Endothelial cell of umbilical vein (primary cell): ENCODE measurements at regions not wholly inside any gene's neighbourhood (a gene's known extent, or its start where the extent isn't known, plus 50 kb on each side); places are given as distances from the start of the nearest gene placed in this dataset.

Experiments
- BruUV-seq: library from RNA; stranded (reverse); fragments of 400-500 nt; replicated peaks from 2 replicates; lab custom pipeline; 2021; lab: Mats Ljungman, UMichigan
- CTCF ChIA-PET: fragments of 300-600, 350-600 bp; sonication (Branson Sonifier 250); formaldehyde crosslinking; loops from one replicate; lab custom pipeline; 2021; ENCODE audit warnings: antibody characterized with exemption, inconsistent platforms; lab: Charles Lee
- POLR2A ChIA-PET: fragments of 300-600, 350-600 bp; sonication (Branson Sonifier 250); formaldehyde crosslinking; loops from one replicate; lab custom pipeline; 2021; ENCODE audit warnings: antibody characterized with exemption, inconsistent platforms; lab: Charles Lee
- DNase-seq: peaks from one replicate; pipeline ENCODE4 v3.0.0-alpha.2; 2011; ENCODE audit warnings: low read depth, low spot score
- FAIRE-seq: peaks from 2 replicates; lab custom pipeline; 2011; peaks lifted over from hg19 to GRCh38; lab: Jason Lieb, UNC
- H2AFZ ChIP-seq: 2 replicates; pipeline ENCODE4 v1.6.0; 2012; ENCODE audit warnings: low read depth, low read length, control low read depth, inconsistent platforms
- H3K27ac ChIP-seq: 2 replicates; pipeline ENCODE4 v1.5.1; 2011; ENCODE audit warnings: low read depth, mild to moderate bottlenecking, control low read depth, low read length, moderate library complexity; ENCODE audit not compliant: insufficient read depth
- H3K27me3 ChIP-seq, 2 experiments: 2 replicates each; pipeline versions ENCODE4 v1.6.0 to v1.6.1; 2011; ENCODE audit warnings: low read length in 2 of 2, mixed read lengths in 1 of 2; ENCODE audit not compliant: control insufficient read depth in 2 of 2, insufficient read depth in 2 of 2
- H3K36me3 ChIP-seq, 2 experiments: 2 replicates in 1 of 2; 3 replicates in 1 of 2; pipeline ENCODE4 v1.5.1; 2011; ENCODE audit warnings: low read length in 2 of 2, mild to moderate bottlenecking in 1 of 2, moderate library complexity in 1 of 2; ENCODE audit not compliant: control insufficient read depth in 2 of 2, insufficient read depth in 2 of 2; ENCODE audit errors: extremely low read depth in 1 of 2
- H3K4me1 ChIP-seq: 3 replicates; pipeline ENCODE4 v1.5.1; 2011; ENCODE audit warnings: mild to moderate bottlenecking, low read length; ENCODE audit not compliant: control insufficient read depth, insufficient read depth; ENCODE audit errors: extremely low read depth
- H3K4me2 ChIP-seq: 2 replicates; pipeline ENCODE4 v1.6.1; 2011; ENCODE audit warnings: low read length, control low read depth, mixed read lengths; ENCODE audit not compliant: insufficient read depth
- H3K4me3 ChIP-seq, 3 experiments: fragments of 200-600 bp in 1 of 3; sonication (generic), shearing (Covaris generic) in 1 of 3; replicated peaks in 1 of 3; 2 replicates each; pipeline ENCODE4 v1.5.1; 2011 to 2016; ENCODE audit warnings: control low read depth in 3 of 3, low read length in 3 of 3, mild to moderate bottlenecking in 2 of 3, inconsistent platforms in 1 of 3, low read depth in 1 of 3, moderate library complexity in 1 of 3; ENCODE audit not compliant: insufficient read depth in 1 of 3
- H3K79me2 ChIP-seq: 2 replicates; pipeline ENCODE4 v1.6.0; 2012; ENCODE audit warnings: low read length, inconsistent platforms; ENCODE audit not compliant: control insufficient read depth, insufficient read depth
- H3K9ac ChIP-seq: replicated peaks from 2 replicates; pipeline ENCODE3; 2011; ENCODE audit warnings: low read length, control low read depth; ENCODE audit not compliant: insufficient read depth; ENCODE audit errors: extremely low read depth
- H3K9me1 ChIP-seq: replicated peaks from 3 replicates; pipeline ENCODE4 v1.6.0; 2011; ENCODE audit warnings: mild to moderate bottlenecking, low read length; ENCODE audit not compliant: control insufficient read depth, insufficient read depth; ENCODE audit errors: extremely low read depth
- H3K9me3 ChIP-seq: replicated peaks from 2 replicates; pipeline ENCODE4 v1.5.1; 2012; ENCODE audit warnings: low read length, inconsistent platforms; ENCODE audit not compliant: control insufficient read depth, insufficient read depth
- H4K20me1 ChIP-seq: replicated peaks from 2 replicates; pipeline ENCODE3; 2011; ENCODE audit warnings: mild to moderate bottlenecking, low read length; ENCODE audit not compliant: control insufficient read depth, insufficient read depth; ENCODE audit errors: extremely low read depth
- EZH2 ChIP-seq: IDR thresholded peaks from 2 replicates; pipeline ENCODE4 v1.6.1; 2012; ENCODE audit warnings: borderline replicate concordance, low read depth, mild to moderate bottlenecking, moderate library complexity, low read length, inconsistent platforms; ENCODE audit not compliant: severe bottlenecking
- FOS ChIP-seq: IDR thresholded peaks from 2 replicates; pipeline ENCODE4 v1.6.1; 2011; ENCODE audit warnings: mild to moderate bottlenecking, low read length, moderate library complexity, borderline replicate concordance; ENCODE audit not compliant: insufficient read depth
- GATA2 ChIP-seq: IDR thresholded peaks from 2 replicates; pipeline ENCODE4 v1.7.0; 2011; ENCODE audit warnings: low read depth, mild to moderate bottlenecking, moderate library complexity, mixed read lengths, low read length; ENCODE audit not compliant: insufficient read length, insufficient read depth
- JUN ChIP-seq: IDR thresholded peaks from 2 replicates; pipeline ENCODE4 v1.6.1; 2011; ENCODE audit warnings: borderline replicate concordance, low read depth; ENCODE audit not compliant: insufficient read length, insufficient read depth
- MAX ChIP-seq: IDR thresholded peaks from 2 replicates; pipeline ENCODE4 v1.6.1; 2011; ENCODE audit not compliant: insufficient read depth, insufficient read length
- MYC ChIP-seq: IDR thresholded peaks from one replicate; pipeline ENCODE4 v1.6.1; 2011; ENCODE audit warnings: mild to moderate bottlenecking, low read depth, low read length
- POLR2A ChIP-seq: IDR thresholded peaks from 2 replicates; pipeline ENCODE4 v1.6.1; 2012; ENCODE audit warnings: low read depth, mild to moderate bottlenecking, control low read depth, low read length
- POLR2AphosphoS5 ChIP-seq: IDR thresholded peaks from 2 replicates; pipeline ENCODE4 v1.6.1; 2012; ENCODE audit warnings: low read depth, mild to moderate bottlenecking, control low read depth, low read length, moderate library complexity; ENCODE audit not compliant: insufficient read depth
- dilution Hi-C: fragments of 300-500 bp; cut with MboI; formaldehyde crosslinking; loops from one replicate; pipeline ENCODE4 v1.15.0; 2019; ENCODE audit warnings: low sequenced_read_pairs; ENCODE audit not compliant: extremely low pct_ligation_motif_present
- intact Hi-C: fragments of 100-400 bp; cut with micrococcal nuclease; formaldehyde crosslinking; loops from one replicate; pipeline ENCODE4 v1.10.0; 2022
- TF ChIP-seq, protein P1 (sequence below), 2 donors: IDR thresholded peaks; 1 replicate in 1 of 2; 2 replicates in 1 of 2; pipeline ENCODE4 v1.5.1; 2011; ENCODE audit warnings: low read length in 2 of 2, mild to moderate bottlenecking in 2 of 2, moderate library complexity in 2 of 2, control low read depth in 1 of 2, inconsistent platforms in 1 of 2, low read depth in 1 of 2; ENCODE audit not compliant: insufficient read depth in 1 of 2; ENCODE audit errors: extremely low read depth in 1 of 2

DNA sequence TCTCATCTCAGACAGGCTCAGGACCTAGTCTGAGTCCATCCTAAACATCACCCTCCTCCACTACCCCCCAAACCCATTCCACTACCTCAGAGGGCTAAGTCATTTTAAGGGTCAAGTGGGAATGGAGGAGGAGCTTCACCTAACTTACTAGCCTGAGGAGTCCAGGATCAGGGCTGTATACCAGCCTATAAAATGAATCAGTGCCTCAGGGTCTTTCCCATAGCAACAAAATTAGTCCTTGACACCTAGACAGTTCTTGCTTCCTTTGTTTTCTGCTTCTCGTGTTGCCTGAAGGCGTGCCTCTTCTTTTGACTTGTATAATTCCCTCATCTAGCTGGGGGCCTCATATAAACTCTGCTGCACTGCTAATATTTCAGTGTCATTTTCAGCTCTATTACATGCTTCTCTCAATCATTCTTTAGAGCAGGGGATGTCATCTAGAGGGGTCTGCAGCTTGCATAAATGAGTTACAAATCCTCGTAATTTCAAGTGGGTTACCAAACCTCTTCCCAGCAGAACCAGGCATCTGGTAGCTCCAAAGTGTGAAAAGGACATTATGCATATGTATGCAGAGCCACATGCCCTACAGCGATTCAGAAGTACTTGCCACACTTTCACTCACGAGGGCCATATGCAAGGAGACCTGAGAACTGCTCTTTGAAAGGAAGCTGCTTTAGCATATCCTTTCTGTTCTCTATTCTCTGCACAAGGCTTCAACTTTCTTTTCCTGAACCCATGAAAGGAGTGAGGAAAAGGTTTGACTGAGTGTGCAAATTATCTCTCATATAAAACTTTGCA is 311.7 kb upstream of the SEMA6D start:
- Histone ChIP-seq H3K9ac (no peak overlapping the region), H3K4me2 (no peak overlapping the region), H4K20me1 (no peaks in the 10 kb centered on the region), H3K79me2 (no peaks in the 10 kb centered on the region), H2AFZ (no peak overlapping the region), H3K27me3 (no peaks in the 10 kb centered on the region), H3K27ac (no peak overlapping the region), H3K9me1 (no peaks in the 10 kb centered on the region), H3K9me3 (no peaks in the 10 kb centered on the region), H3K4me3 (no peak overlapping the region), H3K36me3 (no peaks in the 10 kb centered on the region), H3K4me1 (peaks cover 13% of the 10 kb centered on the region)
- intact Hi-C loops (loop anchor here (1.0 kb wide), 1 partner anchor 10 kb away; no protein-coding TSS in a partner anchor), dilution Hi-C loops (no loop called here)
- DNase-seq (no peak), FAIRE-seq (no peak)
- CTCF ChIA-PET: interaction anchor here (0.7 to 2.5 kb wide), 4 partner anchors 21 to 210 kb away, joined by 3 to 10 read pairs (median 4); no protein-coding TSS in a partner anchor
- BruUV-seq: no TSS peak
- POLR2A ChIA-PET: no interaction called here
- TF ChIP-seq POLR2A (no peak), POLR2AphosphoS5 (no peak)

DNA sequence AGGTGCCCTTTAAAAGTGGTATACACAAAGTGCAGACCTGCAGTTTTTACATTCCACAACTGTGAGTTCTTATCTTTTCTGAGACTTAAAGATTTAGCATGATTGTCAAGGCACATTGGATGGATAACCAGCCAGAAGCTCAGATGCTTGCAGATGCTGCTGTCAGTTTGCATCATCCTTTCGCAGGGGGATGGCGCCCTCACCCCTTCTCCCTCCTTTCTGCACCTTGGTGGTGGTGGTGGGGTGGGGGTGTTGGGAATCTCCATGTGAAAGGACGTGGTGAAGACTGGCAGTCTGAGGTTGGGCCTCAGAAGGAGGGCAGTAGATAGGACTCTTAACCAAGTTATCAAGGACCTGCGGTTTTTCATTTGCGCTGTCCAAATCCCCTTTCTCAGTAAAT is 309.6 kb upstream of the SEMA6D start:
- no peak overlapping the region for H3K27ac ChIP-seq
- CTCF ChIA-PET: interaction anchor here (1.8 kb wide), 1 partner anchor 34 kb away, joined by 5 read pairs; no protein-coding TSS in a partner anchor
- dilution Hi-C loops: no loop called here
- intact Hi-C loops: no loop called here
- POLR2A ChIA-PET: no interaction called here
- BruUV-seq: no TSS peak
- H3K4me3 ChIP-seq: no peak overlapping the region
- no peaks in the 10 kb centered on the region for H3K36me3 ChIP-seq
- no peak overlapping the region for H3K4me2 ChIP-seq
- H3K4me1 ChIP-seq: peaks cover 19% of the 10 kb centered on the region
- no peak overlapping the region for H2AFZ ChIP-seq
- H3K9me1 ChIP-seq: no peaks in the 10 kb centered on the region
- no peaks in the 10 kb centered on the region for H3K79me2 ChIP-seq
- DNase-seq (no peak), FAIRE-seq (no peak)
- no peaks in the 10 kb centered on the region for H3K27me3 ChIP-seq
- TF ChIP-seq FOS: no peak
- TF ChIP-seq POLR2AphosphoS5: no peak
- TF ChIP-seq JUN: no peak
- TF ChIP-seq MYC: no peak
- no peak for TF ChIP-seq GATA2
- TF ChIP-seq, protein P1, sequence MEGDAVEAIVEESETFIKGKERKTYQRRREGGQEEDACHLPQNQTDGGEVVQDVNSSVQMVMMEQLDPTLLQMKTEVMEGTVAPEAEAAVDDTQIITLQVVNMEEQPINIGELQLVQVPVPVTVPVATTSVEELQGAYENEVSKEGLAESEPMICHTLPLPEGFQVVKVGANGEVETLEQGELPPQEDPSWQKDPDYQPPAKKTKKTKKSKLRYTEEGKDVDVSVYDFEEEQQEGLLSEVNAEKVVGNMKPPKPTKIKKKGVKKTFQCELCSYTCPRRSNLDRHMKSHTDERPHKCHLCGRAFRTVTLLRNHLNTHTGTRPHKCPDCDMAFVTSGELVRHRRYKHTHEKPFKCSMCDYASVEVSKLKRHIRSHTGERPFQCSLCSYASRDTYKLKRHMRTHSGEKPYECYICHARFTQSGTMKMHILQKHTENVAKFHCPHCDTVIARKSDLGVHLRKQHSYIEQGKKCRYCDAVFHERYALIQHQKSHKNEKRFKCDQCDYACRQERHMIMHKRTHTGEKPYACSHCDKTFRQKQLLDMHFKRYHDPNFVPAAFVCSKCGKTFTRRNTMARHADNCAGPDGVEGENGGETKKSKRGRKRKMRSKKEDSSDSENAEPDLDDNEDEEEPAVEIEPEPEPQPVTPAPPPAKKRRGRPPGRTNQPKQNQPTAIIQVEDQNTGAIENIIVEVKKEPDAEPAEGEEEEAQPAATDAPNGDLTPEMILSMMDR (IDR thresholded peaks at IDR 0.05; ENCODE audit: extremely low read depth in 1 of 2, insufficient read depth in 1 of 2, low read depth in 1 of 2, low read length in 2 of 2): no peak
- no peak for TF ChIP-seq MAX
- no peak for TF ChIP-seq POLR2A
- no peak for TF ChIP-seq EZH2
- H3K9ac ChIP-seq: no peak overlapping the region
- H4K20me1 ChIP-seq: no peaks in the 10 kb centered on the region
- H3K9me3 ChIP-seq: no peaks in the 10 kb centered on the region
